ENCODE measurements at regions not wholly inside any gene's neighbourhood (a gene's known extent, or its start where the extent isn't known, plus 50 kb on each side); places are given as distances from the start of the nearest gene placed in this dataset.

DNA sequence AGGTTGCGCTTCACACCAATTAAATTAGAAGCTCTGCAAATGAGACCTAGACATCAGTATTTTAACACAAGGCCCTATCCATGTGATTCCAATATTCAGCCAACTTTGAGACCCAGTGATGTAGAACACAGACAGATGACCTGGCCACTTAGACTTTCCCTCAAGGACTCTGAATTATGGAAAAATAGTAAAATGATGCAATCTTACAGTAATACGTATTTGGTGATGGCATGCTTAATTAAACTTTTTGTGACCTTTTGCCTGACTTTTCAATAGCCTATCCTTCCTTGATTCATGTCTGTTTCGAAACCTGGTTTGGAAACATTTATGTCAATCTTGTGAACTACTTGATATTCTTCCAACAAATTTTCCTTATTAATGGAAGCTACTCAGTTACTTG lies 521.2 kb downstream of the KCNA4 start:
- ATAC-seq (no peak), DNase-seq (no peak)
- intact Hi-C loops (cut with DNase I), result no loop called here
- Histone ChIP-seq H3K27ac (no peak overlapping the region), H3K4me1 (no peaks in the 10 kb centered on the region), H3K9me3 (no peaks in the 10 kb centered on the region), H3K27me3 (no peaks in the 10 kb centered on the region), H3K4me3 (no peak overlapping the region), H3K36me3 (no peaks in the 10 kb centered on the region)
- TF ChIP-seq, protein P1, sequence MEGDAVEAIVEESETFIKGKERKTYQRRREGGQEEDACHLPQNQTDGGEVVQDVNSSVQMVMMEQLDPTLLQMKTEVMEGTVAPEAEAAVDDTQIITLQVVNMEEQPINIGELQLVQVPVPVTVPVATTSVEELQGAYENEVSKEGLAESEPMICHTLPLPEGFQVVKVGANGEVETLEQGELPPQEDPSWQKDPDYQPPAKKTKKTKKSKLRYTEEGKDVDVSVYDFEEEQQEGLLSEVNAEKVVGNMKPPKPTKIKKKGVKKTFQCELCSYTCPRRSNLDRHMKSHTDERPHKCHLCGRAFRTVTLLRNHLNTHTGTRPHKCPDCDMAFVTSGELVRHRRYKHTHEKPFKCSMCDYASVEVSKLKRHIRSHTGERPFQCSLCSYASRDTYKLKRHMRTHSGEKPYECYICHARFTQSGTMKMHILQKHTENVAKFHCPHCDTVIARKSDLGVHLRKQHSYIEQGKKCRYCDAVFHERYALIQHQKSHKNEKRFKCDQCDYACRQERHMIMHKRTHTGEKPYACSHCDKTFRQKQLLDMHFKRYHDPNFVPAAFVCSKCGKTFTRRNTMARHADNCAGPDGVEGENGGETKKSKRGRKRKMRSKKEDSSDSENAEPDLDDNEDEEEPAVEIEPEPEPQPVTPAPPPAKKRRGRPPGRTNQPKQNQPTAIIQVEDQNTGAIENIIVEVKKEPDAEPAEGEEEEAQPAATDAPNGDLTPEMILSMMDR (IDR thresholded peaks at IDR 0.05), result no peak

DNA sequence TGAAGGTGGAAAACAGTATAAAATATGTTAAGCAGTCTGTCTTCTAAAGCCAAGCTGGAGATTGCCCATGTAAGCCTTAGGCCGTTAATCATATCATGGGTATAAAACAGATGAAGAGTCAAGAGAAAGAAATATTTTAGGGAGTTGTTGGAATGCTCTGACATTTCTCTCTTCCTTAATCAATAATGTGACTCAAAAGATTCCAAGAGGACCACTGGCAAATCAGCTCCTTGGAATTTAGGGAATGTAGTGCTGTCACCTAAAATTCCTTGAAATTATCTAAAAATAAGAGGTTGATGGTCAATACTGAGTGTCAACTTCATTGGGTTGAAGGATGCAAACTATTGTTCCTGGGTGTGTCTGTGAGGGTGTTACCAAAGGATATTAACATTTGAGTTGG lies 525.9 kb downstream of the KCNA4 start:
- H3K36me3 ChIP-seq, result no peaks in the 10 kb centered on the region
- no peak overlapping the region for H3K27ac ChIP-seq
- intact Hi-C loops (cut with DNase I), result no loop called here
- H3K27me3 ChIP-seq, result no peaks in the 10 kb centered on the region
- H3K4me3 ChIP-seq, result no peak overlapping the region
- no peaks in the 10 kb centered on the region for H3K9me3 ChIP-seq
- ATAC-seq, result no peak
- DNase-seq, result no peak
- TF ChIP-seq, protein P1 (IDR thresholded peaks at IDR 0.05), result no peak
- no peaks in the 10 kb centered on the region for H3K4me1 ChIP-seq

DNA sequence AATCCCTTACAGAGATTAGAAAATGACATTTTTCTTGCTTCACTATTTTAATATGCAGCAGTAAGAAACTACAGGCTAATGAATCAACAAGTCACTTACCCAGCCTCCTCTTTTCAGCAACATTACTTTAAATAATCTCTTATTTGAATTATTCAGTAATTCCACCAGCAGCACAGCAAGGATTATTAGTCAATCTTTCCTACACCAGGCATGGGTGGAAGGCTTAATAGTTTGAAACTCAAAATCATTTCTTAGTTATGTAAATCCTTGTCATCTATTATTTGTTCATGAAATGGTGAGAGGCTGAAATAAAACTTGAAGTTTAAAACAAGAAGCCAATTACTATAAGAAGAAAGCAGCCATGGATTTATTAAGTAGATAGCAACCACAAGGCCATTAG lies 530.5 kb downstream of the KCNA4 start:
- Histone ChIP-seq H3K4me3 (no peak overlapping the region), H3K36me3 (no peaks in the 10 kb centered on the region), H3K27me3 (no peaks in the 10 kb centered on the region), H3K27ac (no peak overlapping the region), H3K9me3 (no peaks in the 10 kb centered on the region), H3K4me1 (no peaks in the 10 kb centered on the region)
- intact Hi-C loops (cut with DNase I), result no loop called here
- ATAC-seq (no peak), DNase-seq (no peak)
- TF ChIP-seq, protein P1 (IDR thresholded peaks at IDR 0.05), result no peak

DNA sequence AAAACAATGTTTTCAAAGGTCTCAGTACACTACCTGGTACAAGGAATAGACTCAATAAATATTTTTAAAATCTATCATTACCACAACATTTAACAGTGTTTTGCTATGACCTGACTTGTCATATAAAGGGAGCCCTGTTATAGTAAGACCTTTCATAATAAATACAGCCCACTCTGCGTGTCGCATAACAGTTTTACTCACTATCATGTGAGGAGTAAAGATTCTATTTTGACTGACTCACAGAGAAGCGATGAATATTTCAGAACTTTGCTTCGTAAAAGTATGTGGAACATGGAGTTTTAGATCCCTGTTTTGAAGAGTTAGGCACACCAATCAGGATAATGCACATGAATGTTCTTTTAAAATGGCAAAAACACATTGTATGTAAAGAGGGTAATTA lies 531.2 kb downstream of the KCNA4 start:
- TF ChIP-seq, protein P1 (IDR thresholded peaks at IDR 0.05), result no peak
- H3K36me3 ChIP-seq, result no peaks in the 10 kb centered on the region
- no peaks in the 10 kb centered on the region for H3K9me3 ChIP-seq
- H3K27ac ChIP-seq, result no peak overlapping the region
- ATAC-seq (no peak), DNase-seq (no peak)
- H3K4me1 ChIP-seq, result no peaks in the 10 kb centered on the region
- intact Hi-C loops (cut with DNase I), result no loop called here
- no peak overlapping the region for H3K4me3 ChIP-seq
- H3K27me3 ChIP-seq, result no peaks in the 10 kb centered on the region

DNA sequence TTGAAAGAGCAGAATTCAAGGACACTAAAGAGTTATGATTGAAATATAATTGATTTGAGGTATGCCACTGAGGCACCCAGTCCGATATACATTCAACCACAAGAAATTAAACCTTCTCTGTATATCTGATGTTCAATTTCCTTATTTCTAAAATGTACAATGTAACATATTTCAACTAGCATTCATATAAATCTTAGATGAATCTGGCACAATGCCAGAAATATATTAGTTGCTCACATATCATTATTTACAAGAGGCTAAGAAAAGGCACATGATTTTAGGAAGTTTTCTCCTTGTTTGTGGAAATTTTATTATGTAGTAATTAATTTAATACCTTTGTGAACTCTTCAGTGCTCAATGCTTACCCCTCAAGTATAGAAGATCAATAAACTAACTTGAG lies 532.3 kb downstream of the KCNA4 start:
- Histone ChIP-seq H3K27ac (no peak overlapping the region), H3K4me3 (no peak overlapping the region), H3K4me1 (no peaks in the 10 kb centered on the region), H3K36me3 (no peaks in the 10 kb centered on the region), H3K9me3 (no peaks in the 10 kb centered on the region), H3K27me3 (no peaks in the 10 kb centered on the region)
- no peak for DNase-seq
- no peak for ATAC-seq
- TF ChIP-seq, protein P1 (IDR thresholded peaks at IDR 0.05), result no peak
- intact Hi-C loops (cut with DNase I), result no loop called here

Data from left lung (tissue), 4 donors.